Activated CD4-positive, alpha-beta T cell treated with anti-CD3 and anti-CD28 coated beads, Interleukin-2, Interleukin-6, amounts not matched to agents 100 ng/mL and 50 ng/mL, durations not matched to agents 16 hours and 8 hours (primary cell): ENCODE measurements at regions not wholly inside any gene's neighbourhood (a gene's known extent, or its start where the extent isn't known, plus 50 kb on each side); places are given as distances from the start of the nearest gene placed in this dataset.
"Not testable (repeated sequence)": the region's sequence is repeated elsewhere in the genome, so short reads cannot be mapped to it uniquely, and the experiment has no call there.

Experiments
- DNase-seq: peaks from one replicate; pipeline ENCODE4 v3.0.0-alpha.2; 2020

DNA sequence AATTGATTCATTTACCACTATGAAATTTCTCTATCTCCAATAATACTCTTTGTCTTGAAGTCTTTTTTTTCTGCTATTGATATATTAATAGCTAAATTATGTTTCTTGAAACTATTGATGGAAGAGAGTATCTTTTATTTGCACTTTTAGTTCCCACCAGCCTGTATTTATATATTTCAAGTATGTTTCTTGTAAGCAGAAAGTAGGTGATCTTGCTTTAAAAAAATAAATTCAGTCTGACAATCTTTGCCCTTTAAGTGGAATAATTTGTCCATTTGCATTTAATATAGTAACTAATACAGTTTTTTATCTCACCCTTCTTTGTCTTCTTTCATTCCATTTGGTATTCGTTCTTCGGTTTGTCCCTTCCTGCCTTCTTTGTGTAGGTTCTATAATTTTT is 790.5 kb downstream of the MCTP2 start:
- DNase-seq, result no peak

DNA sequence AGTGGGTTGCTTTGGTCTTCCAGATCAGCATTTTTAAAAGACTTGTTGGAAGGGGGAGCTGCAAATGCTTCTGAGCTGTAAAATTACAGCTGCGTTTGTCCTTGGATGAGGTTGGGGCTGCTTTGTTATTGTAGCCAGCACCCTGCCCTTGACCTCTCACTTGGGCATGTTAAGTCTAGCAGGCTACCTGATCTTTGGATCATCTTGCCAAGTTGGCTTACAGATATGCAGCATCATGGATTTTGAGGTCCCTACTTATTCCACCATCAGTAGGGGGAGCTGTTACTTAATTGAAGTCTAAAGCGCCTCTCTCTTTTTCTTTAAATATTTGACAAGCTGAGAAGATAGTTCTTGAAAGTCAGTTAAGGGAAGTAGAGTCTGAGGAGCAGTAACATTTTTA is 793.0 kb downstream of the MCTP2 start:
- DNase-seq, result no peak

DNA sequence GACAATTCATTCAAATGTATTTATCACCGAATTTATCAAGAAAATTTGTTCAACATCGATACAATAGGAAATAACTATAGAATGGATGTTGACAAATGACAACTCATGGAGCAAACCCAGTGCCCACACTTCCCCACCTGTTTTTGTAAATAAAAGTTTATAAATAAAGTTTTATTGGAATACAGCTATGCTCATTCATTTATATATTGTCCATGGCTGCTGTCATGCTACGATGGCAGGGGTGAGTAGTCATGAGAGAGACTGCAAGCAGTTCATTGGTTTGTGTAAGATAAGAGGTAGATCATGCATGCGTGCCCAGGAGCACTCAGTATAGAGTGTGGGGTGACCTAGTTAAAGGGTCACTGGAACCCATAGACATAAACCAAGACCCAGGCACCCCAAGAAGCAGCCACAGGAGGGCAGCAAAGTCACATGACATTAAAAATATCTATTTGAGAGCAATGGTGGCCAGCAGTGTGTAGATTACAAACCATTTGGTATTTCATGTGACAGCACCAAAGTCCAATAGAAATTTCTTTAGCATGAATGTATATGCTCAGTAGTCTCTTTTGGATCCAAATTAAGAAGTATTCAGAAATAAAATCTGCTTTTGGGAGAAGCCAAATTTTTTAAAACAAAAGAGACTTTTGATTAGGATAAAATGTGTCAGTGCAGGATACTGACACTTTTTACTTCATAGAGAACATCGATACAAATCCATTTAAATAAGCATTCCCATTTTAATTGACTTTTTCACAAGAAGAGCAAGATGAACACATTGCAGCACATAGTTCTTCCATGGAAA is 794.8 kb downstream of the MCTP2 start:
- peak; percentile 40 for DNase-seq

DNA sequence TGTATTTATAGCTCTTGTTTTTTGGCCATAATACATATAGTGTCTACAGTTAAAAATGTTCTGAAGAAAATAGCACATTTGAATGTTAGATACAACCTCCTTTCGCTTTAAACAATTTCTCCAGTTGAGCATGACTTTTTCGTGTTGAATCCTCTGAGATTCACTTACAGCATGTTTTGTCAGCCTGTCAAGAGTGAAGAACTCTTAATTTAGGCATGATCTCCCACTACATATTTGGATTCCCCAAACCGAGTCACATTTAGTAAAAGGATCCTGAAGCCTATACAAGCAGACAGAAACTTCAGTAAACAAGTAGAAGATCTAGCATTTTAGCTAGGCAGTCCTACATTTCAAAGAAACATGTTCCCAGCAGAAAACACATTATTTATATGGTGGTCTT is 796.6 kb downstream of the MCTP2 start:
- DNase-seq, result no peak

DNA sequence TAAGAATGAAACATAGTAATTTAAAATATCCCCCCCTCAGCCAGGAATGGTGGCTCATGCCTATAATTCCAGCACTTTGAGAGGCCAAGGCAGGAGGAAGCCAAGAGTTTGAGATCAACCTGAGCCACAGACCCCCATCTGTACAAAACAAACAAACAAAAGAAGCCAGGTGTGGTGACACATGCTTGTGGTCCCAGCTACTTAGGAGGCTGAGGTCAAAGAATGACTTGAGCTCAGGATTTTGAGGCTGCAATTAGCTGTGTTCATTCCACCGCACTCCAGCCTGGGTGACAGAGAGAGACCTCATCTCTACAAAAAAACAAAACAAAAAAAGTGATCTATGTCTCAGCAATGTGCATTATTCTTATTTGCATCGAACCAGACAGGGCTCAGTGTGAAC is 800.8 kb downstream of the MCTP2 start:
- DNase-seq, result no peak

DNA sequence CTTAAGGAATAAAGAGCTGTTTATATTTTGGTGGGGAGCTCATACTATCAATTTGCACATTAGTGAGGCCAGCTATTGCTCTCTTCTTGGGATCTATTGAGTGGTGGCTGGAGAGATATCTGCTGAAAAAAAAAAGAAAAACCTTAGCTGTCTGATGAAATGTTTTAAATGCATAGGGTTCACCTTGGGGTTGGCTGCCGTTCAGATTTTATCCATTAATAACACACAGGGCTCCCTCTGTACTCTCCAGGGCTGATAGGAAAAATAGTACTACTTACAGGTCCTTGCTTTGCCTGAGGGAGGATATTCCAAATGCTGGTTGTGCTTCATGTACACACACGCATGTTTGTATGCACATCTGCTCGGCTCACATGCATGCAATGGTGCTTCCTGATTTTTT is 803.7 kb downstream of the MCTP2 start:
- no peak for DNase-seq

DNA sequence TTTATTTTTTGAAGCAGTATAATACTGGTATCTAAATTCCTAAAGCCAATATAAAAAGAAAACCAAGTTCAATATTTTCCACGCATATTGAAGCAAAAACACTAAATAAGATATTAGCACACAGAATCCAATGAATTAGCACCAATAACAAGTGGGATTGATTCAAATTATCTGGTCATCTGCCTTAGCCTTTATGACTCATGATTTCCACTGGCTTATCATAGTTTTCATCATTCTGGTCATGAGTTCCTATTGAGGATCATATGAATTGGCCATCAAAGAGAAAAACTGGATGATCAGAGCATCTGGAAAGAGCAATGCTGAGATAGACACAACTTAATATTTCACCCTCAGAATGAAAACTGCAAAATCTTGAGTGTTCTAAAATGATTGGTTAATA is 809.9 kb downstream of the MCTP2 start:
- DNase-seq, result no peak

DNA sequence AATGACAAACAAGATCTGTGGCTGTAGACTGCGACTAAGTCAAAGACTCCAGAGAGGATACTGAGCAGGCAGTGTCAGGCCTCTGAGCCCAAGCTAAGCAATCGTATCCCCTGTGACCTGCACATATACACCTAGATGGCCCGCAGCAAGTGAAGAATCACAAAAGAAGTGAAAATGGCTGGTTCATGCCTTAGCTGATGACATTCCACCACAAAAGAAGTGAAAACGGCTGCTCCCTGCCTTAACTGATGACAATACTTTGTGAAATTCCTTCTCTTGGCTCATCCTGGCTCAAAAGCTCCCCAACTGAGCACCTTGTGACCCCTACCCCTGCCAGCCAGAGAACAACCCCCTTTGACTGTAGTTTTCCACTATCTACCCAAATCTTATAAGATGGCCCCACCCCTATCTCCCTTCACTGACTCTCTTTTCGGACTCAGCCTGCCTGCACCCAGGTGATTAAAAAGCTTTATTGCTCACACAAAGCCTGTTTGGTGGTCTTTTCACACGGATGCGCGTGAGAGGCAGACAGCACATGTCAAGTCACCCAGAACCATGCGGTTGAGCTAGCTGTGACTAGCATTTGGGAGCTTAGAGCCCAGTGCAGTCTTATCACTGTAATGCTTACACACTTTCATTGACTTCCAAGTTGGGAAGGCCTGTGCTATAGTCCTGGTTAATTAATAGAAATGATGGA is 812.0 kb downstream of the MCTP2 start:
- not testable (repeated sequence) for DNase-seq

DNA sequence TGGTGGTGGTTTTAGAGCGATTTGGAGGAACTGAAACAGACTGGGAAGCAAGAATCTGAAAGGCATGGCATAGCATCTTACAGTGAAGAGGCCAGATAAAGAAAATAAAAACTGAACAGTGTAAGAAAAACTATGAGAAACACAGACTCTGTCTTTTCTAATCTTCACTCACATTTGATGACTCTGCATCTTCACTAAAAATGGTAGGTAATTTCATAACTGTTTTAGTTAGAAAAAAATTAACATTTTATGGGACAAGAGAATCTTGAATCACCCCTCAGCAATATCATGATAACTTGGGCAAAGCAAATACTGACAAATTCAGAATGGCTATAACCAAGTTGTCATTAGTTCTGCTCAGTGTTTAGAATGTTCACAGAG is 812.6 kb downstream of the MCTP2 start:
- DNase-seq, result no peak

DNA sequence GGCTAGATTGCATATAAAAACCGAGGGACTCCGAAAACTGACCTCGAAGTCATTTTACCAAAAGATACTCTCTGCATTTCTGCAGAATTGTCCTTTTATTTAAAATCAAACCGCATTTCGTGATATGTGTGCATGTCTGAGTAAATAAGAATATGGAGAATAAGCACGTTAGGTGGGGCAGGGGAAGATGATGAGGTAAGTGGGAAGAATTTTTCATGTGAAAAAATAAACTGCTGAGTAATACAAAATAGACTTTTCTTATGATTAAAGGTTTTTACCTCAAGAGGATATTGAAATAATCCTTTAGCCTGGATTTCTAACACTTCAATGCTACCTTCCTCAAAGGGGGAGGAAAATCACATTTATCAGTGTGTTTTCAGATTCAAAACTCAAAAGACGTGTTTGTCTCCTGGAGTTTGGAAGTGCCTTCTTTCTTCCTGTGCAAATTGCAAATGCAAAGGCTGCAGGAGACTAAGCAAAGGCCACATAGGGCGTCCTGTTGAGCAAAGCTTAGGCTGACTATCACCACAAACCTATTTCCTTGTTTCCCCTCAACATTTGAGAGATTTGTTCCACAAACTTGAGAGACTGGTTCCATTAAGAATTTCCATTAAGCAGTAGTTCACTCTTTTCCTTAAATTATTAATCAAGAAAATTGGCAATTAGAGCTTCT is 813.5 kb downstream of the MCTP2 start:
- no peak for DNase-seq

DNA sequence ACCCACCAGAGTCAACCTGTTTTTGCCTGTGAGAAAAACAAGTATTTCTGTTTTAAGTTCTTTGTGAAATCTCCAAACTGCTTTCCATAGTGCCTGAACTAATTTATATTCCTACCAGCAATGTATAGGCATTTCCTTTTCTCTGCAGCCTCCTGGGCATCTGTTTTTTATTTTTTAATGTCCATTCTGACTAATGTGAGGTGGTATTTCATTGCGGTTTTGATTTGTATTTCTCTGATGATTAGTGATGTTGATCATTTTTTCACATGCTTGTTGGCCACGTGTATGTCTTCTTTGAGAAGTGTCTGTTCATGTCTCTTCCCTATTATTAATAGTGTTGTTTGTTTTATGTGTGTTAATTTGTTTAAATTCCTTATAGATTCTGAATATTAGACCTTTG is 820.5 kb downstream of the MCTP2 start:
- DNase-seq, result no peak

DNA sequence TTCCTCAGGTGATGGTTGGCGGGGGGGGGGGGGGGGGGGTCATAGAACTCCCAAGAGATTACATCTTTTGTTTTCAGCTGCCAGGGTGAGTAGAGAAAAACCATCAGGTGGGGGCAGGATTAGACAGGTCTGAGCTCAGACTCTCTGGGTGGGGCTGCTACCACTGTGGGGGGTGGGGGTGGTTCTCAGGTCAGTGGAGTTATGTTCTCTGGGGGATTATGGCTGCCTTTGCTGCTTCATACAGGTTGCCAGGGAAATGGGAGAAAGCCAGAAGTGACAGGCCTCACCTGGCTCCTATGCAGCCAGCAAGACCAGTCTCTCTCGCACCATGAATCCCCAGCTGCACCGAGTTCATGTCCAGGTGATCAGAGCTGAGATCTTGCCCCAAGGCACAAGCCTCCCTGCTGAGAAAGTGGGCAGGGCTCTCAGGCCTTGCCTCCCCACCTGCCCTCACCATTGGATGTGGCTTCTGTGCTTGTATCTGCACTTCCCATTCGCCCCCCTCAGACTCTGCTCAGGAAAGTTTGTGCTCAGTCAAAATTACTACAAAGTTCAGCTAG is 828.1 kb downstream of the MCTP2 start:
- DNase-seq, result no peak

DNA sequence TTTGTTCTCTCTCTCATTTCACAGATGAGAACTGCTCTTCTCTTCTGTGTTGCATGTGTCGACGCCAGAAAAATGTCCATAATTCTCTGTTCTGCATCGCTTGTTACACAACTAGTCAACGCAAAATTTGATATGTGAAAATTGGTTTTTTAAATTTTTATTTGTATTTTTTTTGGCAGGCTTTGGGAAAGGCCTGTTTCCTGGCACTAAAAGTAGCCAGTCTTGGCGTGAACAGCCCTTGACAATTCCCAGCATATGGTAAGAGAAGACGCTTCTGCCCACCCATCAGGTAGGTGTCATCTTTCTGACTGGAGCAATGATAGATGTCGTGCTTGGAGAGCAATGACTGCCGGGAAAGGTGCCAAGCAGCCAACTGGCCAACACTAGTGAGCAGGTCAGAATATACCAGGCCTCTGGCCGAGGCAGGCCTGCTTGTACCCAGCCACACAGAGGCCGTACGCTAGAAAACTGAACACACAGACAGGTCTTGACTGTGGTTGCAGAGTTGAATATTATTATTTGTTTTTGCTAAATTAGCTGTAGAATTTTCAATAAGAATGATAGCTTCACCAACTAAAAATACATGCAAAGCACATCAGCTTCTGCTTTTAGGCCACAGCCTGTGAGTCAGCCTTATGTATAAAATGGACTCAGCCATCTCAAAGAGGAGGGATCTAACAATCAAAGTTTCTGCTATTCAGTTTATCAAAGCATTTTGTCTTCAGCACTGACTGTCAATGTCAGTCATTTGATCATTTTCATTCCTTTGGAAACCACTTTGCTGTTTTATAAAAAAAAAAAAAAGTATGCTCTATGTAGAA is 837.5 kb downstream of the MCTP2 start:
- DNase-seq, result no peak

DNA sequence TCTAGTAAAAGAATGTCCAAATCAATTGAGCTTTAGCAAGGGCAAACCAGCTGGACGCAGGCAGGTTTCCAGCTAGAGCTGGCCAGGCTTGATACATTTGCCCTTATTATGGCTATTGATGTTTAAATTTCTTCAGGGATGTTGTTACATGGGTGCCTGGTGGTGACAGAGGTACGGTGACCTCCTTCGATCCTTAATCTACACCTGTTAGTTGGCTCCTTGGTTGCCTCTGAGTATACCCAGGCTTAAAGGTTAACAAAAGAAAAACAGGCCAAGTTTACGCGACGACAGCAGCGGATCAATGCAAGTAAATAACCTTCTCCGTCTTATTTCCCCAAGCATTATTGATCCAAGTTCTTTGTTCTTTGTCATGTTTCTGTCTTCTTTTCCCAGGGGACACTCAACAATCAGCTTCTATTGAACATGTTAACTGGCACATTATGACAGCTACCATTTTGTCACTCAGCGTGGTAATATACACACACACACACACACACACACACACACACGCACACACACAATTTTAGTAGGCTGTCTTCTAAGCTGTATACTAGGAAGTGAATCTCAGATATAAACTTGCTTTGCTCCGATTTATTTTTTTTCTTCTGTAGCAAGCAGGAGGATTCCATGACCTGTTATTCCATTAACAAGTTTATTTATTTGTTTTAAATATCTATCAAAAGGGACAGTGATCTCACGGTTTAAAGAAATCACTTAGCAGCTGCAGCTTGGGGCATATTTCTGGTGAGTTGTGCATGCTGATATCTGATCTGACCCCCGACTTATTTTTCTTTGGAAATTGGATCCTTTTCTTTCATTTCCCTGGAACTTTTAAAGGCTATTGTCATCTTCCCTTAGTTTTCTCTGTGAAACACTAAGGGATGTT is 844.7 kb downstream of the MCTP2 start:
- DNase-seq, result no peak

DNA sequence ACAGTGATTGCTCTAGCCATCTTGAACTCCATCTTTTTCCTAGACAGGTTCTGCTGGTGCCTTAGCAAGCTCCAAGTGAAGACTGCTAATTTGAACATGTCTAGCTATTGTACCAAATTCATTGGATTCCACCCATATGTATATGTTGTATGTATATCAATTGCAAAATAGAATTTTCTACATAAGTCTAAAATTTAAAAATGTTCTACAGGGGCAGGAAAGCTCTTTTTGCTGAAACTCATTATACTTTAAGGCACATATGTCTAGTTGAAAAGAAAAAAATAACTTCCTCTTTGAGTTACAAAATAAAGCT is 845.3 kb downstream of the MCTP2 start:
- no peak for DNase-seq

DNA sequence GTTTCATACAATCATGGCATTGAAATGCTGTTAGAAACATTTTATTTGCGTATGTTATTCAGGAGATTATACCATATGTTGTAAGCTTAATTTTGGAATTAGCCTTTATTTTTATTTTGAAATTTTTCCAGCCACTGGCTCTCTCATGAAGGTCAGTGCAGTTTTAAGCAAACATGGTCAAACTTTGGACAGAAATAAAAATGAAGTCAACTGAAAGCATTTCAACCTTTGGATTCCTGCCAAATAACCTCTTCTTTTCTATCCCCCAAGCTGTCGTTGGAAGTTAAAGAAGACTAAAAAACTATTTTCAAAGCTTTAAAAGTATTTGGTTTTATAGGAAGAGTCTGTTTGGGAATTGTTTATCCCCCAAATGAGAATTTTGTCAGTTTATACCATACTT is 846.6 kb downstream of the MCTP2 start:
- no peak for DNase-seq

DNA sequence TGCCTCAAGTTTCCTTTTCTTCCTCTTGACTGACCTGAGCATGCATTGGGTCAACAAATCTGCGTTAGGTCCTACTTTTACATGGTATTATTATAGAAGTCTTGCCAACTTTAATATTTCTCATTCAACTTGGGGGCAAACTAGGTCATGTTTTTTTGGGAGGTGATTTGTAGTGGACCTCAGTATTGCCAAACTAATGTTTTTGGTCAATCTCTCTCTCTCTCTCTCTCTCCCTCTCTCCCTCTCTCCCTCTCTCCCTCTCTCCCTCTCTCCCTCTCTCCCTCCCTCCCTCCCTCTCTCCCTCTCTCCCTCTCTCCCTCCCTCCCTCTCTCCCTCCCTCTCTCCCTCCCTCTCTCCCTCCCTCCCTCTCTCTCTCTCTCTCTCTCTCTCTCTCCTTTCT is 848.9 kb downstream of the MCTP2 start:
- DNase-seq, result not testable (repeated sequence)

DNA sequence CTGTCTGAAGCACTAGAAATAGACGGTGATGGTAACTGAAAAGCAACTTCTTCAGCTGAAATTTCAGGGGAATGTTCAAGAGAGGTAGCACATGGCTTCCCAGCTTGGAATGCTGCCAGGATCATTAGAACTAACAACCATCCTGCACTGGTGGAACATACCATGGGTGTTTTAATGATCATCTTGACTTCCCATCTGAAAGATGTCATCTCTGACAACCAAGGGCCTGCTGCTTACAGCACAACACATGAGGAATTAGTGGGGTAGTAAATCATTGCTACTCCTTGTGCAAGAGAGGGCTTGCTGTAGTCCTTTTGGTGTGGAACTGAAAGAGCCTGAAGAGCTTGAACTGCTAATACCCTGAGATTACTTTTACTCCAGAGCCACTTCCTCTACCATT is 853.7 kb downstream of the MCTP2 start:
- DNase-seq, result no peak

DNA sequence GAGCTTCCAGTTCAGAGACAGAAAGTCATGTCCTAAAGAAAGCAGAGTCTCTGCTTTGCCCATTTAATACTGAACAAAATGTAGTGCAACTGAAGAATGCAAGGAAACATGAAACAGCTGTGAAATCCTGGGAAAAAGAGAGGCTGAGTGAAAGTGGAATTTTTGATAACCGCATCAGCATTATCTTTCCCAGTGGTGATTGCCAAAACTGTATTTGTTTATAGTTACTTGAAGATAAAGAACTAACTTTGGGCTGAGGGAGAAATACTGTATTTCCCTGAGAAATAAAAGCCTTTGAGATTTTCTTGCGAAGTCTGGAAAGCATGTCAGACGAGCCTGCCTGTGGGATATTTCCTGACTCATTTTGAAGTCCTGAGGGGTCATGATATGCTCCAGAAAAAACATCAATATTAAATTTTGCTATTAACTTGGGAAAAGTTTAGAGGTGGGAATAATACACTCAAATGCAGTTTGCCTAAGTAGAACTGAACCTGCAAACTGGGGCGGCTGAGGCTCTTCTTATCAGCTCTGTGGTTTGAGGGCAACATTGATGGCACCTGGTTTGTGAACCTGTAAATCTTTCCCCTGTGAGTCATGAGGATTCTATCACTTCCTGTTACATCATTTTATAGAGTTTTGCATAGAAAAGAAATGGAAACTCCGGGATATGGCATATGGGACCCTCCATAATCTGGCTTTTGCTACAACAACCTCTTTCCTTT is 855.3 kb downstream of the MCTP2 start:
- DNase-seq, result no peak

DNA sequence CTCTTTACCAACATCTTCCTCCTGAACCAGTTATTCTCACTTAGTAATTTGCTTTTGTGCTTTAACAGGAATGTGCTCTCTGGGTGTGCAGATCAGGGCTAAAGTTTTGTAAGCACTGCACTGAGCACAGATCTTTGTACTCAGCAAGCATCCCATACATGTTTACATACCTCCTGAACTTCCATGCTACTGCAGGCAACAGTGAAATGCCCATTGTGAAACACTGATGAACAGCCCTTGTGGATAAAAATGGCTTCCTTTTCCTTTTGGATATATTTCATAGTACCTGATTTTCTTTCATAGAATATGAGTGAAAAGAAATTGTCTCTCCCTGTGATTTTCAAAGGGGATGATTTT is 855.9 kb downstream of the MCTP2 start:
- DNase-seq, result no peak

DNA sequence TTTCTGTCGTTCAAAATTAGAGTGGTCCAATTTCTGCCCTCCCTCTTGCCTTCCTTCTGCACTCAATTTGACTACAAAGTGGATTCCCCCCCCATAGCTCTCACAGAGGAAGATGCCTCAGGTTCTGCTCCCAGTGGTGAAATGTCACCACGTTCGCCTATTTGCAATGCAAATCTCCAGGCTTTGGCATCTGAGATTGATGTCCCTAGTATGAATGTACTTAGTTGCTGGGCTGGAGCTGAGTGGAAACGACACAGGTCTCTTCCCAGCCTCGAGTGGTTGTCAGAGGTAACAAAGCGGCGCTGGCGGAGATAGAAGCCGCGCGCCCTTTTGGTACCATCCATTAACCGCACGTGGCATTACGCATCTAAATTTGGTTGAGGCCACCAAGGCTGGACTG is 860.1 kb downstream of the MCTP2 start:
- DNase-seq, result no peak

DNA sequence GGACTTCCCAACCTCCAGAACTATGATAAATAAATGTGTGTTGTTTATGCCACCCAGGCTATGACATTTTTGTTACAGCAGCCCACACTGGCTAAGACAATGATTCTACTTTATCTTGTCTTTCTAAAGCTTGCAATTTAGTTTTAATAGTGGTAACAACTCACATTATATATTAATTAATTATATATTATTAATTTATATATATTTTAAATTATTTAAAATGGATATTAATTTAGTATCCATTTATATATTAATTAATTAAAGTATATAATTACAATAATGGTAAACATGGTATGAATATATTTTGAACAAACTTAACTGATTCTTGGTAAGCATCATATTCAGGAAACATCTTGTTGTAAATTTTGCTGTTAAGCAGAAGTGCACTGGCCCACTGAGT is 863.9 kb downstream of the MCTP2 start:
- no peak for DNase-seq
